ENCODE measurements at regions not wholly inside any gene's neighbourhood (a gene's known extent, or its start where the extent isn't known, plus 50 kb on each side); places are given as distances from the start of the nearest gene placed in this dataset.

GRCh38 chr3:55247666-55248065 lies 239.4 kb downstream of the WNT5A start:
- H3K4me1 Mint-ChIP-seq (ENCODE audit: unreplicated experiment), result no peaks in the 10 kb centered on the region
- TF ChIP-seq, protein P1, sequence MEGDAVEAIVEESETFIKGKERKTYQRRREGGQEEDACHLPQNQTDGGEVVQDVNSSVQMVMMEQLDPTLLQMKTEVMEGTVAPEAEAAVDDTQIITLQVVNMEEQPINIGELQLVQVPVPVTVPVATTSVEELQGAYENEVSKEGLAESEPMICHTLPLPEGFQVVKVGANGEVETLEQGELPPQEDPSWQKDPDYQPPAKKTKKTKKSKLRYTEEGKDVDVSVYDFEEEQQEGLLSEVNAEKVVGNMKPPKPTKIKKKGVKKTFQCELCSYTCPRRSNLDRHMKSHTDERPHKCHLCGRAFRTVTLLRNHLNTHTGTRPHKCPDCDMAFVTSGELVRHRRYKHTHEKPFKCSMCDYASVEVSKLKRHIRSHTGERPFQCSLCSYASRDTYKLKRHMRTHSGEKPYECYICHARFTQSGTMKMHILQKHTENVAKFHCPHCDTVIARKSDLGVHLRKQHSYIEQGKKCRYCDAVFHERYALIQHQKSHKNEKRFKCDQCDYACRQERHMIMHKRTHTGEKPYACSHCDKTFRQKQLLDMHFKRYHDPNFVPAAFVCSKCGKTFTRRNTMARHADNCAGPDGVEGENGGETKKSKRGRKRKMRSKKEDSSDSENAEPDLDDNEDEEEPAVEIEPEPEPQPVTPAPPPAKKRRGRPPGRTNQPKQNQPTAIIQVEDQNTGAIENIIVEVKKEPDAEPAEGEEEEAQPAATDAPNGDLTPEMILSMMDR (IDR thresholded peaks at IDR 0.05; ENCODE audit: unreplicated experiment), result no peak
- peaks cover 8% of the 10 kb centered on the region for H3K36me3 Mint-ChIP-seq (ENCODE audit: low read depth, unreplicated experiment)
- peaks cover 4% of the 10 kb centered on the region for H3K9me3 Mint-ChIP-seq (ENCODE audit: unreplicated experiment)
- H3K27me3 Mint-ChIP-seq (ENCODE audit: unreplicated experiment), result no peaks in the 10 kb centered on the region
- no peak overlapping the region for H3K4me3 Mint-ChIP-seq (ENCODE audit: unreplicated experiment)
- no peak for DNase-seq (ENCODE audit: low spot score)
- H3K27ac Mint-ChIP-seq (ENCODE audit: unreplicated experiment), result no peak overlapping the region

- H3K4me3 Mint-ChIP-seq (ENCODE audit: unreplicated experiment), result no peak overlapping the region
- TF ChIP-seq, protein P1 (IDR thresholded peaks at IDR 0.05; ENCODE audit: unreplicated experiment), result no peak
- peaks cover 4% of the 10 kb centered on the region for H3K9me3 Mint-ChIP-seq (ENCODE audit: unreplicated experiment)
- H3K27me3 Mint-ChIP-seq (ENCODE audit: unreplicated experiment), result no peaks in the 10 kb centered on the region
- peaks cover 8% of the 10 kb centered on the region for H3K36me3 Mint-ChIP-seq (ENCODE audit: low read depth, unreplicated experiment)
- H3K27ac Mint-ChIP-seq (ENCODE audit: unreplicated experiment), result no peak overlapping the region
- no peaks in the 10 kb centered on the region for H3K4me1 Mint-ChIP-seq (ENCODE audit: unreplicated experiment)
- DNase-seq (ENCODE audit: low spot score), result no peak
Measured at GRCh38 chr3:55246033-55246432, 241.1 kb downstream of the WNT5A start.

DNA sequence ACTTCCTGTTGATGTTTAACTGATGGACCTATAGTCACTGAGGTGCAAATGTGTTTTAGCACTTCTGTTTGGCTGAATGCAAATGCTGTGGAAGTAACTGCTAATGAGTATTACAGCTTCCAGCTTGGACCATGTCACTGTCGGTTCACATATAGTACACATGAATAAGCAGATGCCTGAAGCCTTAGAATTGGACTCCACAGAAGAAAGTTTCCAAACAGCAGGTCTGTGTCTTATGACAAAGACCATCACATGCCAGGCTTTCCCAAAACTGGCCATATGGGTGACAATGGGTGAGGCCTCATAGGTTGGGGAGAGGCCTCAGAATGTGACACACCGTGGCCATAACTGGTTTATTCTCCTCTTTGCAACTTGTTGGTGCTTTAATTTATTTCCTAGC lies 241.8 kb downstream of the WNT5A start:
- H3K27me3 Mint-ChIP-seq (ENCODE audit: unreplicated experiment), result no peaks in the 10 kb centered on the region
- H3K4me1 Mint-ChIP-seq (ENCODE audit: unreplicated experiment), result no peaks in the 10 kb centered on the region
- H3K4me3 Mint-ChIP-seq (ENCODE audit: unreplicated experiment), result no peak overlapping the region
- TF ChIP-seq, protein P1 (IDR thresholded peaks at IDR 0.05; ENCODE audit: unreplicated experiment), result no peak
- H3K9me3 Mint-ChIP-seq (ENCODE audit: unreplicated experiment), result peaks cover 4% of the 10 kb centered on the region
- peaks cover 8% of the 10 kb centered on the region for H3K36me3 Mint-ChIP-seq (ENCODE audit: low read depth, unreplicated experiment)
- H3K27ac Mint-ChIP-seq (ENCODE audit: unreplicated experiment), result no peak overlapping the region
- DNase-seq (ENCODE audit: low spot score), result no peak

DNA sequence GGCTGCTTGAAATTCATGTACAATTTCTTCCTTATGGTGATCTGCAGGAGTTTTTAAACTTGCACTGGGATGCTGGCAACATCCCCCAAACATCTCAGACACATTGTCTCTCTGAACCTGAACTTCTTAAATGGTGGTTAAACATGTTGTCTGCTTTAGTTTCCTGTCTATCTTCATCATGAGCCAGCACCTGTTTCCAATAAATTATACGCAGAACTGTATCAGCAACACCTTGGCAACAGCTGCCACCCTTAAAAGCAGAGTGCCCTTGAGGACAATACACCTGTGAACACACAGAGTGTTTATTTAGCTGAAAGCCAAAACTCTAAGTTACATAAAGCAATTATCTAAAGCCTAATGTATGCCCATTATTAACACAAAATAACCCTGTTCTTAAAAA lies 242.9 kb downstream of the WNT5A start:
- Mint-ChIP-seq H3K4me1 (ENCODE audit: unreplicated experiment) (no peaks in the 10 kb centered on the region), H3K27me3 (ENCODE audit: unreplicated experiment) (peaks cover 2% of the 10 kb centered on the region), H3K9me3 (ENCODE audit: unreplicated experiment) (no peaks in the 10 kb centered on the region), H3K27ac (ENCODE audit: unreplicated experiment) (no peak overlapping the region), H3K36me3 (ENCODE audit: low read depth, unreplicated experiment) (peaks cover 5% of the 10 kb centered on the region), H3K4me3 (ENCODE audit: unreplicated experiment) (no peak overlapping the region)
- TF ChIP-seq, protein P1 (IDR thresholded peaks at IDR 0.05; ENCODE audit: unreplicated experiment), result no peak
- DNase-seq (ENCODE audit: low spot score), result no peak

GRCh38 chr3:55243678-55244077 lies 243.4 kb downstream of the WNT5A start:
- Mint-ChIP-seq H3K36me3 (ENCODE audit: low read depth, unreplicated experiment) (peaks cover 5% of the 10 kb centered on the region), H3K27me3 (ENCODE audit: unreplicated experiment) (peaks cover 2% of the 10 kb centered on the region), H3K9me3 (ENCODE audit: unreplicated experiment) (no peaks in the 10 kb centered on the region), H3K4me1 (ENCODE audit: unreplicated experiment) (no peaks in the 10 kb centered on the region), H3K4me3 (ENCODE audit: unreplicated experiment) (no peak overlapping the region), H3K27ac (ENCODE audit: unreplicated experiment) (no peak overlapping the region)
- TF ChIP-seq, protein P1 (IDR thresholded peaks at IDR 0.05; ENCODE audit: unreplicated experiment), result no peak
- no peak for DNase-seq (ENCODE audit: low spot score)
